SU-DHL-6 (cell line): ENCODE measurements at regions not wholly inside any gene's neighbourhood (a gene's known extent, or its start where the extent isn't known, plus 50 kb on each side); places are given as distances from the start of the nearest gene placed in this dataset.
A peak's percentile ranks its signal among the peaks of the same experiment; 100 is the strongest.
"Not testable (repeated sequence)": the region's sequence is repeated elsewhere in the genome, so short reads cannot be mapped to it uniquely, and the experiment has no call there.

Experiments
- H2AFZ ChIP-seq: fragments of 200-600 bp; sonication (generic); 2 replicates; pipeline ENCODE4 v1.6.1; 2014; ENCODE audit warnings: low read depth, mild to moderate bottlenecking, moderate library complexity, mixed read lengths, antibody characterized with exemption, low read length; ENCODE audit not compliant: severe bottlenecking
- H3F3A ChIP-seq: fragments of 200-600 bp; shearing (Covaris generic); 2 replicates; pipeline ENCODE4 v1.6.0; 2016; ENCODE audit warnings: antibody characterized with exemption, mild to moderate bottlenecking; ENCODE audit not compliant: insufficient read depth
- H3K27ac ChIP-seq: fragments of 200-600 bp; sonication (generic); 2 replicates; pipeline ENCODE4 v1.5.1; 2016; ENCODE audit warnings: low read depth, mild to moderate bottlenecking, low read length, moderate library complexity, mixed read lengths
- H3K27me3 ChIP-seq: fragments of 200-600 bp; sonication (generic), shearing (Covaris generic); 2 replicates; pipeline ENCODE4 v1.6.0; 2014; ENCODE audit warnings: mild to moderate bottlenecking, low read length
- H3K36me3 ChIP-seq: fragments of 200-600 bp; sonication (generic); 2 replicates; pipeline ENCODE4 v1.6.1; 2014; ENCODE audit warnings: mild to moderate bottlenecking, low read length, mixed read lengths
- H3K4me2 ChIP-seq: fragments of 300-600, 200-600 bp; shearing (Covaris generic), sonication (generic); 2 replicates; pipeline ENCODE4 v1.6.0; 2014; ENCODE audit warnings: low read length, low read depth, mild to moderate bottlenecking; ENCODE audit not compliant: poor library complexity, severe bottlenecking
- H3K4me3 ChIP-seq: fragments of 200-600 bp; sonication (generic); 2 replicates; pipeline ENCODE4 v1.5.1; 2014; ENCODE audit warnings: antibody characterized with exemption, low read length, mild to moderate bottlenecking, mixed read lengths; ENCODE audit not compliant: insufficient read depth, poor library complexity, severe bottlenecking
- H3K79me2 ChIP-seq: fragments of 200-600 bp; sonication (generic); 2 replicates; pipeline ENCODE4 v1.6.1; 2014; ENCODE audit warnings: mild to moderate bottlenecking, low read length, moderate library complexity; ENCODE audit not compliant: insufficient read depth
- H3K9ac ChIP-seq: fragments of 200-600 bp; sonication (generic); 2 replicates; pipeline ENCODE4 v1.7.0; 2014; ENCODE audit warnings: mild to moderate bottlenecking, low read length
- H3K9me2 ChIP-seq: fragments of 200-600 bp; sonication (generic); replicated peaks from 2 replicates; pipeline ENCODE4 v1.6.1; 2014; ENCODE audit warnings: low read length; ENCODE audit not compliant: insufficient read depth
- H3K9me3 ChIP-seq: fragments of 200-600 bp; sonication (generic); 2 replicates; pipeline ENCODE4 v1.6.1; 2014; ENCODE audit warnings: low read length, mixed read lengths; ENCODE audit not compliant: insufficient read depth
- H4K20me1 ChIP-seq: fragments of 200-600 bp; sonication (generic); 2 replicates; pipeline ENCODE4 v1.6.1; 2014; ENCODE audit warnings: low read depth, mild to moderate bottlenecking, antibody characterized with exemption, low read length, moderate library complexity, mixed read lengths
- EZH2phosphoT487 ChIP-seq: fragments of 200-600 bp; sonication (generic), shearing (Covaris generic); conservative IDR thresholded peaks from 2 replicates; pipeline ENCODE4 v1.6.1; 2018; ENCODE audit warnings: mild to moderate bottlenecking, antibody characterized with exemption, low read length, moderate library complexity, mixed read lengths
- TF ChIP-seq, protein P1 (sequence below): fragments of 200-600 bp; sonication (generic); IDR thresholded peaks from one replicate; pipeline ENCODE4 v1.5.1; 2017; ENCODE audit warnings: antibody characterized with exemption, mild to moderate bottlenecking, low read length, moderate library complexity; ENCODE audit not compliant: insufficient read depth, poor library complexity, severe bottlenecking

DNA sequence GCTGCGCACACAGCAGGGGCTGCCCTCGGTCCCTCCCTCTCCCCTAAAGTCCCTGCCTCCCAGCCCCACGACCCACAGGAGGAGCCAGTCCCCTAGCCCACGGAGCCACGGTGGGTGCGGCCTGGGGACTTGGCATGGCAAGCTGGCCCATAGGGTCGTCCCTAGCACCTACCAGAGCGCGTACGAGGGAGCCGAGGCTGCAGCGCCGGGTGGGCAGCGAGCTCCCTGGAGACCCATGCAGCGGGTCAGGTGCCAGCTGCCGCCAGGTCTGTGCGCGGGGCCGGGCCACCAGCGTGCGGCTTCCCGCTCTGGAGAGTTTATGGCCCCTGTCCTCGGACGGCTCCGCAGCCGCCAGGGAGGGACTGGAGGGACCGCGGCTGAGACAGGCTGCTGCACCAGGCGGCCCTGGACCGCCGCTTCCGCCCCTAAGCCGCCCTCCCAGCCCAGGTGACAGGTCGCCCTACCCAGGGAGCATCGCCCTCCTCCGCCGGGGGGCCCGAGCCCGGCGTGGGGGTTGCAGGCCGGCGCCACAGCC, 273.6 kb downstream of the CCDC74A start:
- no peak for TF ChIP-seq EZH2phosphoT487
- TF ChIP-seq, protein P1, sequence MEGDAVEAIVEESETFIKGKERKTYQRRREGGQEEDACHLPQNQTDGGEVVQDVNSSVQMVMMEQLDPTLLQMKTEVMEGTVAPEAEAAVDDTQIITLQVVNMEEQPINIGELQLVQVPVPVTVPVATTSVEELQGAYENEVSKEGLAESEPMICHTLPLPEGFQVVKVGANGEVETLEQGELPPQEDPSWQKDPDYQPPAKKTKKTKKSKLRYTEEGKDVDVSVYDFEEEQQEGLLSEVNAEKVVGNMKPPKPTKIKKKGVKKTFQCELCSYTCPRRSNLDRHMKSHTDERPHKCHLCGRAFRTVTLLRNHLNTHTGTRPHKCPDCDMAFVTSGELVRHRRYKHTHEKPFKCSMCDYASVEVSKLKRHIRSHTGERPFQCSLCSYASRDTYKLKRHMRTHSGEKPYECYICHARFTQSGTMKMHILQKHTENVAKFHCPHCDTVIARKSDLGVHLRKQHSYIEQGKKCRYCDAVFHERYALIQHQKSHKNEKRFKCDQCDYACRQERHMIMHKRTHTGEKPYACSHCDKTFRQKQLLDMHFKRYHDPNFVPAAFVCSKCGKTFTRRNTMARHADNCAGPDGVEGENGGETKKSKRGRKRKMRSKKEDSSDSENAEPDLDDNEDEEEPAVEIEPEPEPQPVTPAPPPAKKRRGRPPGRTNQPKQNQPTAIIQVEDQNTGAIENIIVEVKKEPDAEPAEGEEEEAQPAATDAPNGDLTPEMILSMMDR = no peak
- no peak overlapping the region for H3K27ac ChIP-seq
- H3K4me3 ChIP-seq = no peak overlapping the region
- H3K79me2 ChIP-seq = no peaks in the 10 kb centered on the region
- no peak overlapping the region for H3K9ac ChIP-seq
- no peaks in the 10 kb centered on the region for H3K9me2 ChIP-seq
- H3K36me3 ChIP-seq = no peaks in the 10 kb centered on the region
- H3K27me3 ChIP-seq = no peaks in the 10 kb centered on the region
- no peaks in the 10 kb centered on the region for H3F3A ChIP-seq
- H4K20me1 ChIP-seq = no peaks in the 10 kb centered on the region
- H3K9me3 ChIP-seq = no peaks in the 10 kb centered on the region
- H3K4me2 ChIP-seq = no peak overlapping the region
- H2AFZ ChIP-seq = no peak overlapping the region

DNA sequence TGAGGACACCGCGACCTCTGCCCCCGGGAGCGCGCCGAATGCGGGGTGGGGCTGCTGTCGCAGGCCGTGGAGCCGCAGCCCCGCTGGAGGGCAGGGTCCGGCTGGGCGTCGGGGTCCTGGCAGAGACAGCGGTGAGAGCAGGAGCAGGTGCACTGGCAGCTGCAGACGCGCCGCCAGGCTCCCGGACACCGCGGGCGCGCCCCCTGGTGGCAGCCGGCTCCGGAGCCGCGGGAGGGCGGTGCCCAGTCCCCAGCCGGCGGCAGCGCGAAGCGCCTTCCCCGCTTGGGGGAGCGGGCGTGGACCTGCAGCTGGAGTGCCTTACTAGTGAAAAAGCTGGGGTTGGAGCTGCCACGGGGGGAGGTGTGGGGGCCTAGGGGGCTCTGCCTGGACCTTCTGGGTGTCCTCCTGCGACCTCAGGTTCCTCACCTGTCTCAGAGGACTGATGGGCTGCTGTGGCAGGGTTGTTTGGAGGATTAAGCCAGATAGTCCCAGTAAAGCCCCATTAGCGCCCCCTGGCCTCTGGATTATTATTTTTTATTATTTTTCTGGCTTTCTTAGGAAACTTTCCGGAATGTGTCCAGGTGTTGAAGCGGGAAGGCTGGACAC, 274.2 kb downstream of the CCDC74A start:
- not testable (repeated sequence) for H3F3A ChIP-seq, H3K9me3 ChIP-seq, H3K27me3 ChIP-seq, H3K79me2 ChIP-seq, H3K27ac ChIP-seq, H3K36me3 ChIP-seq, H4K20me1 ChIP-seq, H3K9me2 ChIP-seq
- H3K4me3 ChIP-seq = peak overlapping the region; percentile 57
- H3K4me2 ChIP-seq = peak overlapping the region; percentile 59
- H3K9ac ChIP-seq = peak overlapping the region; percentile 50
- H2AFZ ChIP-seq = peak overlapping the region; percentile 90
- TF ChIP-seq, protein P1 = peak; percentile 43

DNA sequence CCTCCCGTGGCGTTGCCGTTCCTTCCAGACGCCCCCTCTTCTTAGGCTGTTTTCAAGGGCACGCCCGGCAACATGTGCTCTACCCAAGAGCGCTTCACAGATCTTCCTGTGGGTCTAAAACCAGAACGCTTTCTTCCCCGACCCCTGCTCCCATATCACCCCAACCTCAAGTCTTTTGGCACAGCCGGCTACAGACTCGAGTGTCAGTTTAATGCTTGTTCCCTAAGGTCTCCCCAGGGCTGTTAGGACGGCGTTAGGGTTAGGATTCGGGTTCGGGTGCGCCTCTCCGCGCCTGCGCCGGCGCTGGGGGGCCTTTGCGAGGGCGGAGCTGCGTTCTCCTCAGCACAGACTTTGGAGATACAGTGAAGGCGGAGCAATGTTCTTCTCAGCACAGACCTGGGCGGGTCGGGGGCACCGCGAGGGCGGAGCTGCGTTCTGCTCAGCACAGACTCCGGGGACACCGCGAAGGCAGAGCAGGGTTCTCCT, 274.7 kb downstream of the CCDC74A start:
- H3K9me2 ChIP-seq, H3K79me2 ChIP-seq, H3K9me3 ChIP-seq, H4K20me1 ChIP-seq, H3K27me3 ChIP-seq, H3F3A ChIP-seq, H3K36me3 ChIP-seq, H3K27ac ChIP-seq: not testable (repeated sequence)
- peak overlapping the region; percentile 50 for H3K9ac ChIP-seq
- H3K4me2 ChIP-seq = peak overlapping the region; percentile 59
- peak overlapping the region; percentile 90 for H2AFZ ChIP-seq
- peak overlapping the region; percentile 57 for H3K4me3 ChIP-seq

DNA sequence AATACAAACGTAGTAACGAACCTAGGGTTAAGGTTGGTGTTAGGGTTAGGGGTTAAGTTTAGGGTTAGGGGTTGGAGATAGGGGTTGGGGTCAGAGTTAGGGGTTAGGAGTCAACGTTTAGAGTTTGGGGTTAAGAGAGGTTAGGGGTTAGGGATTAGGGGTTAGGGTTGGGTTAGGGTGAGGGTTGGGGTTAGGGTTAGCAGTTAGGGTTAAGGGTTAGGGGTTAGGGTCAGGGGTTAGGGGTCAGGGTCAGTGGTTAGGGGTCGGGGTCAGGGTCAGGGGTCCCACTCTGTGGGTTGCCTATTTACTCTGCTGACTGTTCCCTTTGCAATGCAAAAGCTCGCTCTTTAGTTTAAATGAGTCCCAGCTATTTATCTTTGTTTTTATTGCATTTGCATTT, 275.5 kb downstream of the CCDC74A start:
- not testable (repeated sequence) for H3K79me2 ChIP-seq

DNA sequence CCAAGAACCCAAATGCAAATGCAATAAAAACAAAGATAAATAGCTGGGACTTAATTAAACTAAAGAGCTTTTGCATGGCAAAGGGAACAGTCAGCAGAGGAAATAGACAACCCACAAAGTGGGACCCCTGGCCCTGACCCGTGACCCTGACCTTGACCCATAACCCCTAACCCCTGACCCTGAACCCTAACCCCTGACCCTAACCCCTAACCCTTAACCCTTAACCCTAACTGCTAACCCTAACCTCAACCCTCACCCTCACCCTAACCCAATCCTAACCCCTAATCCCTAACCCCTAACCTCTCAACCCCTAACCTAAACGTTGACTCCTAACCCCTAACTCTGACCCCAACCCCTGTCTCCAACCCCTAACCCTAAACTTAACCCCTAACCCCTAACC, 284.9 kb downstream of the CCDC74A start:
- not testable (repeated sequence) for H3K4me2 ChIP-seq, H4K20me1 ChIP-seq, H3K36me3 ChIP-seq, H3K79me2 ChIP-seq, H2AFZ ChIP-seq, H3F3A ChIP-seq, H3K9me2 ChIP-seq, H3K9me3 ChIP-seq, H3K9ac ChIP-seq, H3K4me3 ChIP-seq, H3K27ac ChIP-seq, H3K27me3 ChIP-seq

More for the DNA sequence above, 275.5 kb downstream of the CCDC74A start:
- H4K20me1 ChIP-seq, H2AFZ ChIP-seq, H3K9ac ChIP-seq, H3K4me2 ChIP-seq, H3K4me3 ChIP-seq, H3K27me3 ChIP-seq, H3K9me3 ChIP-seq, H3K27ac ChIP-seq, H3F3A ChIP-seq, H3K36me3 ChIP-seq, H3K9me2 ChIP-seq: not testable (repeated sequence)

GRCh38 chr2:131813378-131813777, 285.7 kb downstream of the CCDC74A start:
- not testable (repeated sequence) for H3K27me3 ChIP-seq, H4K20me1 ChIP-seq, H3K9me3 ChIP-seq, H3K79me2 ChIP-seq, H3K9me2 ChIP-seq, H3K36me3 ChIP-seq, H3F3A ChIP-seq, H3K4me3 ChIP-seq, H3K27ac ChIP-seq, H3K9ac ChIP-seq, H3K4me2 ChIP-seq, H2AFZ ChIP-seq
